Astrocyte of the cerebellum (primary cell): ENCODE measurements at regions not wholly inside any gene's neighbourhood (a gene's known extent, or its start where the extent isn't known, plus 50 kb on each side); places are given as distances from the start of the nearest gene placed in this dataset.

Experiments used
- DNase-seq: peaks from one replicate; pipeline ENCODE4 v3.0.0-alpha.2; 2011; ENCODE audit warnings: low read depth
- H3K4me3 ChIP-seq: 2 replicates; pipeline ENCODE4 v1.5.1; 2011; ENCODE audit warnings: mild to moderate bottlenecking, low read depth, low read length, moderate library complexity
- CTCF ChIP-seq: IDR thresholded peaks from 2 replicates; pipeline ENCODE4 v1.5.1; 2012; ENCODE audit warnings: low read length, low read depth, moderate library complexity, mild to moderate bottlenecking; ENCODE audit errors: missing control alignments
- in situ Hi-C: cut with HindIII; loops from 2 replicates; pipeline ENCODE4 v1.10.0; 2017; ENCODE audit warnings: low sequenced_read_pairs

GRCh38 chr1:83632906-83633305, 366.0 kb downstream of the TTLL7 start:
- H3K4me3 ChIP-seq, result no peak overlapping the region
- TF ChIP-seq CTCF, result no peak
- in situ Hi-C loops, result no loop called here
- no peak for DNase-seq

- in situ Hi-C loops, result no loop called here
- no peak overlapping the region for H3K4me3 ChIP-seq
- no peak for DNase-seq
- TF ChIP-seq CTCF, result no peak
Observed at GRCh38 chr1:83631851-83632250, 367.1 kb downstream of the TTLL7 start.

GRCh38 chr1:83627045-83627444, 371.9 kb downstream of the TTLL7 start:
- no peak for TF ChIP-seq CTCF
- DNase-seq, result no peak
- no peak overlapping the region for H3K4me3 ChIP-seq
- in situ Hi-C loops, result no loop called here

- H3K4me3 ChIP-seq, result no peak overlapping the region
- DNase-seq, result no peak
- in situ Hi-C loops, result no loop called here
- no peak for TF ChIP-seq CTCF
Observed at GRCh38 chr1:83626603-83627002, 372.3 kb downstream of the TTLL7 start.

- DNase-seq, result no peak
- H3K4me3 ChIP-seq, result no peak overlapping the region
- no peak for TF ChIP-seq CTCF
- in situ Hi-C loops, result no loop called here
Observed at GRCh38 chr1:83625646-83626045, 373.3 kb downstream of the TTLL7 start.

- TF ChIP-seq CTCF, result no peak
- DNase-seq, result no peak
- H3K4me3 ChIP-seq, result no peak overlapping the region
- in situ Hi-C loops, result no loop called here
Observed at GRCh38 chr1:83620016-83620415, 378.9 kb downstream of the TTLL7 start.

GRCh38 chr1:83619170-83619896, 379.6 kb downstream of the TTLL7 start:
- no peak for DNase-seq
- TF ChIP-seq CTCF, result no peak
- H3K4me3 ChIP-seq, result no peak overlapping the region
- in situ Hi-C loops, result no loop called here
